ENCODE measurements at regions not wholly inside any gene's neighbourhood (a gene's known extent, or its start where the extent isn't known, plus 50 kb on each side); places are given as distances from the start of the nearest gene placed in this dataset.

DNA sequence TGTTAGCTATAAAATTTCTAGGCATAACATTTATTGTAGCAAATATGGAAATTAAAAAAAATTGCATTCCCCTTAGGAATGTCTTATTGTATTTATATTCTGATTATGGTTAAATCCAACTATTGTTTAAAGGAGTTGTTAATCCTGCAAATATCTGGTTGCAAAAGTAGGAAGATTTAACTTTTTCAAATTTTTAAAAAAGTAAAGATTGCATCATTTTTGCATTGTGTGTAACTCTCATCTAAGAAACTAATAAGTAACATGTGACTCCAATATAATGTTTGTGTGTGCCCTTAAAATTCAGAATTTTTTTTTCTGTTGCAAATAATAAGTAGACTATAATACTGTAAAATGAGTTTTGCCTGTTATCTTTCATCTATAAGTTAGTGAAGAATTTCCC, 204.1 kb upstream of the DPH6 start:
- Histone ChIP-seq H3K27me3 (no peaks in the 10 kb centered on the region), H3K36me3 (no peaks in the 10 kb centered on the region), H3K4me3 (no peak overlapping the region), H3K4me1 (peaks cover 0 to 33% (median 0%) of the 10 kb centered on the region in 3 donors), H3K9me3 (no peaks in the 10 kb centered on the region), H3K27ac (no peak overlapping the region)
- no peak for ATAC-seq
- TF ChIP-seq POLR2A (IDR thresholded peaks at IDR 0.05) (no peak), POLR2AphosphoS5 (IDR thresholded peaks at IDR 0.05) (no peak), CTCF (IDR thresholded peaks at IDR 0.05) (no peak), EP300 (IDR thresholded peaks at IDR 0.05) (no peak)

GRCh38 chr15:35751413-35752133, 205.6 kb upstream of the DPH6 start:
- Histone ChIP-seq H3K4me1 (peaks cover 0 to 43% (median 3%) of the 10 kb centered on the region in 3 donors), H3K36me3 (no peaks in the 10 kb centered on the region), H3K27ac (no peak overlapping the region), H3K27me3 (no peaks in the 10 kb centered on the region), H3K4me3 (no peak overlapping the region), H3K9me3 (no peaks in the 10 kb centered on the region)
- TF ChIP-seq POLR2A (IDR thresholded peaks at IDR 0.05) (no peak), CTCF (IDR thresholded peaks at IDR 0.05) (peak; percentile 54 to 80 (median 66)), EP300 (IDR thresholded peaks at IDR 0.05) (no peak)
- WGBS, 2 donors (ENCODE audit: low coverage in 1 of 2) = 29 to 45% methylated on average over 14 of the region's 14 CpGs
- ATAC-seq = peak; percentile 65

DNA sequence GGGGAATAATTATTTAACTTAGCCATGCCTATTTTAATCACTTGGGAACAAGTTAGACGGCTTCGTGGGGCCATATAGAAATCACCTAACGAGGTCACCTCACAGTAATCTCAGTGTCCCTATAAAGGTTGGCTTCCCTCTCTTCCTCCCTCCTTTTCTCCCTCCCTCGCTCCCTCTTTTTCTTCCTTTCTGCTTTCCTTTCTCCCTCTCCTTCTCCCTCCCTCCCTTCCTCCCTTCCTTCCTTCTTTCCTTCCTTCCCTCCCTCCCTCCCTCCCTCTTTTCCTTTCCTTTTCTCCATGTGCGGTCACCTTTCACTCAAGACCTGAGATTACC, 206.1 kb upstream of the DPH6 start:
- H3K4me1 ChIP-seq = peaks cover 0 to 49% (median 5%) of the 10 kb centered on the region in 3 donors
- no peak for TF ChIP-seq CTCF (IDR thresholded peaks at IDR 0.05)
- no peak for TF ChIP-seq POLR2AphosphoS5 (IDR thresholded peaks at IDR 0.05)
- WGBS, 2 donors (ENCODE audit: low coverage in 1 of 2) = 79 to 86% methylated on average over 5 of the region's 5 CpGs
- H3K27me3 ChIP-seq = no peaks in the 10 kb centered on the region
- no peak overlapping the region for H3K4me3 ChIP-seq
- H3K27ac ChIP-seq = no peak overlapping the region
- no peaks in the 10 kb centered on the region for H3K36me3 ChIP-seq
- ATAC-seq = no peak
- H3K9me3 ChIP-seq = no peaks in the 10 kb centered on the region

- ATAC-seq = no peak
These were observed 207.5 kb upstream of the DPH6 start for GRCh38 chr15:35753486-35753885.

More at GRCh38 chr15:35753486-35753885, 207.5 kb upstream of the DPH6 start:
- WGBS, 2 donors (ENCODE audit: low coverage in 1 of 2) = 39 to 67% methylated on average over 3 of the region's 3 CpGs
- H3K27ac ChIP-seq = peak overlapping the region in 2 of 4 donors; percentile 9 to 54
- H3K36me3 ChIP-seq = no peaks in the 10 kb centered on the region
- H3K9me3 ChIP-seq = no peaks in the 10 kb centered on the region
- TF ChIP-seq POLR2A (IDR thresholded peaks at IDR 0.05) = no peak
- TF ChIP-seq POLR2AphosphoS5 (IDR thresholded peaks at IDR 0.05) = no peak
- no peak for TF ChIP-seq CTCF (IDR thresholded peaks at IDR 0.05)
- TF ChIP-seq EP300 (IDR thresholded peaks at IDR 0.05) = no peak
- H3K27me3 ChIP-seq = no peaks in the 10 kb centered on the region
- H3K4me1 ChIP-seq = peaks cover 0 to 62% (median 11%) of the 10 kb centered on the region in 3 donors
- no peak overlapping the region for H3K4me3 ChIP-seq

Data from gastroesophageal sphincter (tissue), 4 donors.